ENCODE measurements at regions not wholly inside any gene's neighbourhood (a gene's known extent, or its start where the extent isn't known, plus 50 kb on each side); places are given as distances from the start of the nearest gene placed in this dataset.

DNA sequence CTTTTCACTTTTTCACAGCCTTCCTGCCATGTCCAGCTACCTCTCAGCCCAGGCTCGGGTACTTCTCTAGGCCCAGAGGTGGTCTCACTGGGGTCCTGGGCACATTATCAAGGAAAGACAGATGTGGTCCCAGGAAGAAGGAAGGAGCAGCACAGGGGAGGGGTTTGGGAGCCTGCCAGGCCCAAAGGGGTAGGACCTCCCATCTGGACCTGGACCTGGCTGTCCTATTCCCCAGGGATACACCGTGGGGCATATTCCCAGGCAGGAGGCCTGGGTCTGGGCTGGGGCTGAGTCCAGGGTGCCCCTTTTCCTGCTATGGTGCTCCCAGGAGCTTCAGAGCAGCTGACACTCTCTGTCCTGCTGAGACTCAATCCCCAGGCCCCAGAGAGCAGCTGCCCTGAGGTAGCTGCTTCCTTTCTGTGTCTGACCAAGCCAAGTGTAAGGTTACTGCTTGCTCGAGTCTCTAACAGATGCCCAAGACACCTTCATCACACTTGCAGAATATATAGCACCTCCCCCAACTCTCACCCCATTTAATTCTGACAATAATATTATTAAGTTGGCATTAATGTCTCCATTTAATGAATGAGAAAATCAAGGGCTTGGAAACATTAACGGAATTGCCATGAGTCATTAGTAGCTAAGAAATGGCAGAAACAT, 232.0 kb downstream of the BUD13 start:
- Histone ChIP-seq H3K27ac (ENCODE audit: low read depth in 2 of 2, low read length in 1 of 2) (no peak overlapping the region), H3K27me3 (ENCODE audit: control insufficient read depth in 1 of 2, insufficient read depth in 2 of 2, low read length in 2 of 2) (peaks cover 0 to 3% of the 10 kb centered on the region in 2 donors), H3K4me3 (ENCODE audit: low read depth in 1 of 2, low read length in 2 of 2) (no peak overlapping the region), H3K9me3 (ENCODE audit: control insufficient read depth in 2 of 2, insufficient read depth in 1 of 2, low read depth in 1 of 2, low read length in 1 of 2) (peaks cover 0 to 3% of the 10 kb centered on the region in 2 donors), H3K36me3 (ENCODE audit: control insufficient read depth in 2 of 2, insufficient read depth in 2 of 2, low read length in 1 of 2) (no peaks in the 10 kb centered on the region), H3K4me1 (ENCODE audit: control insufficient read depth in 2 of 2, insufficient read depth in 2 of 2, low read length in 1 of 2) (no peaks in the 10 kb centered on the region)
- WGBS, 2 donors = 70 to 74% methylated on average over 4 of the region's 4 CpGs

DNA sequence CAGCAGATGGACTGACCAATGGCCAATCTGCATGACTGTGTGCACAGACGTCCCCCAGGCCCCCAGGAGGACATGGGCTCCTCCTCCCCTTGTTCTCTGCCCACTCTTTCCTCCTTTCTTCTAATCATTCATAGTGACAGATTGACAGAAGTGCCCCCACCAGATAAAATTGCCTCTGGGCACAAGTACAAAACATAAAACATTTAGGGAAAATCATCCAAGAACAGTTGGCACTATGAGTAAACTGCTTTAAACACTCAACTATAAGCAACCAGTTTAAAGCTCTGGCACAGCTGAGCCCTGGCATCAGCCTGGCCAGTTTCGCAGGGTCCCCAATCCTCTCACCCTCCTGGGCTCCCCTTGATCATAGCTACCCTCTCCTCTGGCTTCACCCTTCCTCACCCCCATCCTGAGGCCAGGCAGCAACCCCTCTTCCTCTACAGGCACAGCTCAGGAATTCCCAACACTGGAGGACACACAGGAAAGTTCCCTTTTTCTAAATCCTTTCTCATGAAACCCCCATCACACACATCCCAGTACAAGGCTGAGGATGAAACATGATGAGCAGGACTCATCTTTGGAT, 232.9 kb downstream of the BUD13 start:
- Histone ChIP-seq H3K9me3 (ENCODE audit: control insufficient read depth in 2 of 2, insufficient read depth in 1 of 2, low read depth in 1 of 2, low read length in 1 of 2) (peaks cover 0 to 3% of the 10 kb centered on the region in 2 donors), H3K4me3 (ENCODE audit: low read depth in 1 of 2, low read length in 2 of 2) (no peak overlapping the region), H3K36me3 (ENCODE audit: control insufficient read depth in 2 of 2, insufficient read depth in 2 of 2, low read length in 1 of 2) (no peaks in the 10 kb centered on the region), H3K27me3 (ENCODE audit: control insufficient read depth in 1 of 2, insufficient read depth in 2 of 2, low read length in 2 of 2) (peaks cover 0 to 3% of the 10 kb centered on the region in 2 donors), H3K4me1 (ENCODE audit: control insufficient read depth in 2 of 2, insufficient read depth in 2 of 2, low read length in 1 of 2) (no peaks in the 10 kb centered on the region), H3K27ac (ENCODE audit: low read depth in 2 of 2, low read length in 1 of 2) (no peak overlapping the region)
- 36 to 41% methylated on average over 2 of the region's 2 CpGs for WGBS, 2 donors

DNA sequence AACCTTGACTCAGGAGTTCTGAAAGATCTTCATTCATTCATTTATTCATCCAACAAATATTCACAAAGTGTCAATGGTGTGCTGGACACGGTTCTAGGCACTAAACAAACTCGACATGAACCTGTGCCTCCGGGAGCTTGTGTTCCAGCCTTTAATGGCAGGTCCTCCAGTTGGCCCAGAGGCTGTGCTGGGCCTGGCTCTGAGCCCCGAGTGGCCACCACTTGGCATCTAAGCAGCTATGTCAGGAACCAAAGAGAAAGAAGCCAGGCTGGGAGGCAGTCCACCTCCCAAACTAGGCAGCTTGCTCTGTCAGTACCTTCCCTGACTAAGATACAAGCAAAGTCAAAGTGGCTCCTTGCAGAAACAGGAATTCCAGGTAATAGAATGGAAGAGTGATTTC, 233.6 kb downstream of the BUD13 start:
- H3K27ac ChIP-seq (ENCODE audit: low read depth in 2 of 2, low read length in 1 of 2) = no peak overlapping the region
- 70 to 72% methylated on average over 4 of the region's 4 CpGs for WGBS, 2 donors
- no peaks in the 10 kb centered on the region for H3K4me1 ChIP-seq (ENCODE audit: control insufficient read depth in 2 of 2, insufficient read depth in 2 of 2, low read length in 1 of 2)
- H3K27me3 ChIP-seq (ENCODE audit: control insufficient read depth in 1 of 2, insufficient read depth in 2 of 2, low read length in 2 of 2) = peaks cover 0 to 3% of the 10 kb centered on the region in 2 donors
- H3K36me3 ChIP-seq (ENCODE audit: control insufficient read depth in 2 of 2, insufficient read depth in 2 of 2, low read length in 1 of 2) = no peaks in the 10 kb centered on the region
- H3K9me3 ChIP-seq (ENCODE audit: control insufficient read depth in 2 of 2, insufficient read depth in 1 of 2, low read depth in 1 of 2, low read length in 1 of 2) = peaks cover 0 to 3% of the 10 kb centered on the region in 2 donors
- H3K4me3 ChIP-seq (ENCODE audit: low read depth in 1 of 2, low read length in 2 of 2) = no peak overlapping the region

DNA sequence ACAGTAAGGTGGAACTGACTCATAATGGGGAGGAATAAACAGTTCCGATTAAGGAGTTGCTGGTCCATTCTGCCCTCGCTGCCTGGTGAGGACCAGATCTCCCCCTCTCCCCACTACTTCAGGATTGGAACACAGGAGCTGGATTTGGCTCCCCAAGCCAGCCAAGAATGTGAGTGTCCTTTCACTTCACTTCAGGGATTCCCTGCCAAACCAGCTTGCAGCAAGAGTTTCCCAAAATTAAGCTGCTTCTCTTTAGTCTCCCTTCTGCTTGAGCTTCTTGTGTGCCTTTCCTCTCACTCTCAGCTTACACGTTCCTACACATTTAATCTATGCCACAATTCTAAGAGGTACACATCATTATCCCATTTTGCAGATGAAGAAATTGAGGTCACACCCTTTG, 234.1 kb downstream of the BUD13 start:
- WGBS, 2 donors = 75 to 77% methylated on average over 3 of the region's 3 CpGs
- no peak overlapping the region for H3K4me3 ChIP-seq (ENCODE audit: low read depth in 1 of 2, low read length in 2 of 2)
- H3K4me1 ChIP-seq (ENCODE audit: control insufficient read depth in 2 of 2, insufficient read depth in 2 of 2, low read length in 1 of 2) = no peaks in the 10 kb centered on the region
- no peak overlapping the region for H3K27ac ChIP-seq (ENCODE audit: low read depth in 2 of 2, low read length in 1 of 2)
- no peaks in the 10 kb centered on the region for H3K36me3 ChIP-seq (ENCODE audit: control insufficient read depth in 2 of 2, insufficient read depth in 2 of 2, low read length in 1 of 2)
- H3K9me3 ChIP-seq (ENCODE audit: control insufficient read depth in 2 of 2, insufficient read depth in 1 of 2, low read depth in 1 of 2, low read length in 1 of 2) = peaks cover 0 to 3% of the 10 kb centered on the region in 2 donors
- peaks cover 0 to 3% of the 10 kb centered on the region in 2 donors for H3K27me3 ChIP-seq (ENCODE audit: control insufficient read depth in 1 of 2, insufficient read depth in 2 of 2, low read length in 2 of 2)

DNA sequence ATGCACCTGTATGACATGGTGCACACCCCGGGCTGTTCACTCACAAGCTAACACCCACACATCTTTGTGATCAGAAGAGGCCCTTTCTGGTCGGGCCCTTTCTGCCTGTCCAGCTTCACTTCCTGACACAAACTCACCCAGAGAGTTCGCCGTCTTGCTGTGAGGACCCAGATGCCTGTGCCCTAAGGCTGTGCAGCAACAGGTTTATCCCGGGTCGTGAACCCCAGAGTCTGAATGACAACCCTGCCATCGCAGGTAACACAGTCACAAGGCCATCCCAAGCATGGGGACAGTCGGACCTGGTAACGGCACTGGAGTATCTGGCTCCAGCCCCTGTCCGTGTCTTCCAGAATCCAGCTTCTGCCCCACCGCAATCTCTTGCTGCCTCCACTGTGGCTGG, 235.1 kb downstream of the BUD13 start:
- no peak overlapping the region for H3K27ac ChIP-seq (ENCODE audit: low read depth in 2 of 2, low read length in 1 of 2)
- H3K4me1 ChIP-seq (ENCODE audit: control insufficient read depth in 2 of 2, insufficient read depth in 2 of 2, low read length in 1 of 2) = no peaks in the 10 kb centered on the region
- no peaks in the 10 kb centered on the region for H3K36me3 ChIP-seq (ENCODE audit: control insufficient read depth in 2 of 2, insufficient read depth in 2 of 2, low read length in 1 of 2)
- peaks cover 0 to 3% of the 10 kb centered on the region in 2 donors for H3K9me3 ChIP-seq (ENCODE audit: control insufficient read depth in 2 of 2, insufficient read depth in 1 of 2, low read depth in 1 of 2, low read length in 1 of 2)
- H3K4me3 ChIP-seq (ENCODE audit: low read depth in 1 of 2, low read length in 2 of 2) = no peak overlapping the region
- WGBS, 2 donors = 78 to 80% methylated on average over 11 of the region's 11 CpGs
- peaks cover 0 to 3% of the 10 kb centered on the region in 2 donors for H3K27me3 ChIP-seq (ENCODE audit: control insufficient read depth in 1 of 2, insufficient read depth in 2 of 2, low read length in 2 of 2)

DNA sequence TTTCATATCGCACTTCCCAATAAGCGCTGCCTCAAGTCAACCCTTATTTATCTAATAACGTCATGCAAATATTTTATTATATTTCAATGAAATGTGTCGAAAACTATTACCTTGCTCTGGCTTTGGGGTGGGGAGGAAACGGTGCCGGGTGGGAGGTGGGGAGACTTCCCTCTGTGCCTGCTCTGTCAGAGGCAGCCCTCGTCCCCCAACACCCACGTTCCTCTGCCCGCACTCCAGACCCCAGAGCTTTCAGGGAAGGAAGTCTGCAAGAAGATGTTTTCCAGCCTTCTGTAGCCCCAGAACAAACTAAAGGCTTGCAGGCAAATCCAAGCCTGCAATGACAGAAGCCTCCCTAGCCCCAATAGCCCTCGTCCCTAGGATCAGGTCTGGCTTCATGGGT, 235.7 kb downstream of the BUD13 start:
- no peaks in the 10 kb centered on the region for H3K27me3 ChIP-seq (ENCODE audit: control insufficient read depth in 1 of 2, insufficient read depth in 2 of 2, low read length in 2 of 2)
- no peak overlapping the region for H3K4me3 ChIP-seq (ENCODE audit: low read depth in 1 of 2, low read length in 2 of 2)
- H3K36me3 ChIP-seq (ENCODE audit: control insufficient read depth in 2 of 2, insufficient read depth in 2 of 2, low read length in 1 of 2) = no peaks in the 10 kb centered on the region
- no peaks in the 10 kb centered on the region for H3K4me1 ChIP-seq (ENCODE audit: control insufficient read depth in 2 of 2, insufficient read depth in 2 of 2, low read length in 1 of 2)
- peaks cover 0 to 3% of the 10 kb centered on the region in 2 donors for H3K9me3 ChIP-seq (ENCODE audit: control insufficient read depth in 2 of 2, insufficient read depth in 1 of 2, low read depth in 1 of 2, low read length in 1 of 2)
- WGBS, 2 donors = 72 to 74% methylated on average over 10 of the region's 10 CpGs
- no peak overlapping the region for H3K27ac ChIP-seq (ENCODE audit: low read depth in 2 of 2, low read length in 1 of 2)

DNA sequence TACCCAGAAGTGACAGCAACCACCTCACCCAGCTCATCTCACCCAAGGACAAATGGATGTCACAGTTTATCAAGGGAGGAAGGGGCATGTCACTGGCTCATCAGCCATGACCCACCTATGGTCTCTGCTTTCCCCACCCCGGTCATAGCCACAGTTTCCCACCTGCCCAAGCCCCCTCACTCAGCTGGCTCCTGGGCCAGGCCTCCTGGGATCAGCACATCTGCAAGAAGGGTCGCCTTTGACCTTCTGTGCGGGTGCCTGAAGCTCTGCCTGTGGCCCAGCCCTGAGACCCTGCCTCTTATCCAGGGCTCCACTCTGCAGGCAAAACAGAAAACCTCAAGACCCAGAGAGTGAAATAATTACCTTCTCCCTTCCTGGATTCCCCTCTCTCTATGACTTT, 236.4 kb downstream of the BUD13 start:
- Histone ChIP-seq H3K4me3 (ENCODE audit: low read depth in 1 of 2, low read length in 2 of 2) (no peak overlapping the region), H3K36me3 (ENCODE audit: control insufficient read depth in 2 of 2, insufficient read depth in 2 of 2, low read length in 1 of 2) (no peaks in the 10 kb centered on the region), H3K27me3 (ENCODE audit: control insufficient read depth in 1 of 2, insufficient read depth in 2 of 2, low read length in 2 of 2) (no peaks in the 10 kb centered on the region), H3K4me1 (ENCODE audit: control insufficient read depth in 2 of 2, insufficient read depth in 2 of 2, low read length in 1 of 2) (no peaks in the 10 kb centered on the region), H3K27ac (ENCODE audit: low read depth in 2 of 2, low read length in 1 of 2) (no peak overlapping the region), H3K9me3 (ENCODE audit: control insufficient read depth in 2 of 2, insufficient read depth in 1 of 2, low read depth in 1 of 2, low read length in 1 of 2) (peaks cover 0 to 3% of the 10 kb centered on the region in 2 donors)
- WGBS, 2 donors = 73 to 77% methylated on average over 3 of the region's 3 CpGs

DNA sequence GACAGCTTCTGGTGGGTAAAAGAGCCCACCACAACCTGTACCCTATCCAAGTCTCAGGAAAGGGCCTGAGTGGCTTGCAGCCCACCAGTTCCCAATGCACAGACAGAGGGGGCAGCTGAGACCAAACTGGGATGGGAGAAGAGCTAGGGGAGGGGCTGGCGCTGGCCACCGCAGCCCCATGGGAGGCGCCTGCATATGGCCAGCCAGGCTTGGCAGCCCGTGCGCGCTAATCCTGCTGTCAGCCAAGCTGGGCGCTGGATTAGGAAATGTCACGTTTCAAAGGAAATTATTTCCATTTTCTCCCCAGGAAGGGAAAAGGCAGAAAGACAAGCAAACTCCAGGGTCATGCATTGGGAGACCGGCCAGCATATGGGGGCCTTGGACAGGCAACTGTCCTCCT, 236.8 kb downstream of the BUD13 start:
- Histone ChIP-seq H3K4me1 (ENCODE audit: control insufficient read depth in 2 of 2, insufficient read depth in 2 of 2, low read length in 1 of 2) (no peaks in the 10 kb centered on the region), H3K36me3 (ENCODE audit: control insufficient read depth in 2 of 2, insufficient read depth in 2 of 2, low read length in 1 of 2) (no peaks in the 10 kb centered on the region), H3K4me3 (ENCODE audit: low read depth in 1 of 2, low read length in 2 of 2) (no peak overlapping the region), H3K27me3 (ENCODE audit: control insufficient read depth in 1 of 2, insufficient read depth in 2 of 2, low read length in 2 of 2) (no peaks in the 10 kb centered on the region), H3K9me3 (ENCODE audit: control insufficient read depth in 2 of 2, insufficient read depth in 1 of 2, low read depth in 1 of 2, low read length in 1 of 2) (peaks cover 0 to 3% of the 10 kb centered on the region in 2 donors), H3K27ac (ENCODE audit: low read depth in 2 of 2, low read length in 1 of 2) (no peak overlapping the region)
- WGBS, 2 donors = 38 to 55% methylated on average over 9 of the region's 9 CpGs

DNA sequence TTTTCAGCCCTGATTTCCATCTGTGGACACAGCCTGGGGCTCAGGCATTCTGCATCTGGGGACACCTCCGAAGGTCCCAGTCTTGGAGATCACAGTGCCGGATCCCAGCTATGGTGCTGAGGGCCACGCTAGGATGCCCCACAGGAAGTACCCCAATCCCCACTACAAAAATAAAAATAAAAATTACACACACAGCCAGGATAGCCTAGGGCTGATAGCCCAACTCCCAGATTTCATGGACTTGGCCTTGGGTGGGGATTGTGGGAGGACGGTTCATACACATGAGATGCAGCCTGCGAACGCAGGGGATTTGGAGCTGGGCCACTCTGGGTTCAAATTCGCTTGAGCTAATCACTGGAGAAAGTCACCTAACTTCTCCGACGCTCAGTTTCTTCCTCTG, 237.7 kb downstream of the BUD13 start:
- 88 to 89% methylated on average over 9 of the region's 9 CpGs for WGBS, 2 donors

More for the DNA sequence above, 237.7 kb downstream of the BUD13 start:
- no peaks in the 10 kb centered on the region for H3K27me3 ChIP-seq (ENCODE audit: control insufficient read depth in 1 of 2, insufficient read depth in 2 of 2, low read length in 2 of 2)
- peaks cover 0 to 6% of the 10 kb centered on the region in 2 donors for H3K9me3 ChIP-seq (ENCODE audit: control insufficient read depth in 2 of 2, insufficient read depth in 1 of 2, low read depth in 1 of 2, low read length in 1 of 2)
- H3K36me3 ChIP-seq (ENCODE audit: control insufficient read depth in 2 of 2, insufficient read depth in 2 of 2, low read length in 1 of 2) = no peaks in the 10 kb centered on the region
- no peaks in the 10 kb centered on the region for H3K4me1 ChIP-seq (ENCODE audit: control insufficient read depth in 2 of 2, insufficient read depth in 2 of 2, low read length in 1 of 2)
- H3K4me3 ChIP-seq (ENCODE audit: low read depth in 1 of 2, low read length in 2 of 2) = no peak overlapping the region
- H3K27ac ChIP-seq (ENCODE audit: low read depth in 2 of 2, low read length in 1 of 2) = no peak overlapping the region
